SK-N-MC (cell line): ENCODE measurements at regions not wholly inside any gene's neighbourhood (a gene's known extent, or its start where the extent isn't known, plus 50 kb on each side); places are given as distances from the start of the nearest gene placed in this dataset.

Experiments used
- EZH2 ChIP-seq: fragments of 200-600 bp; sonication (generic); IDR thresholded peaks from one replicate; pipeline ENCODE4 v1.6.1; 2017; ENCODE audit warnings: antibody characterized with exemption
- POLR2AphosphoS5 ChIP-seq: IDR thresholded peaks from 2 replicates; pipeline ENCODE4 v1.6.1; 2012; ENCODE audit warnings: mild to moderate bottlenecking, low read depth, low read length, borderline replicate concordance

DNA sequence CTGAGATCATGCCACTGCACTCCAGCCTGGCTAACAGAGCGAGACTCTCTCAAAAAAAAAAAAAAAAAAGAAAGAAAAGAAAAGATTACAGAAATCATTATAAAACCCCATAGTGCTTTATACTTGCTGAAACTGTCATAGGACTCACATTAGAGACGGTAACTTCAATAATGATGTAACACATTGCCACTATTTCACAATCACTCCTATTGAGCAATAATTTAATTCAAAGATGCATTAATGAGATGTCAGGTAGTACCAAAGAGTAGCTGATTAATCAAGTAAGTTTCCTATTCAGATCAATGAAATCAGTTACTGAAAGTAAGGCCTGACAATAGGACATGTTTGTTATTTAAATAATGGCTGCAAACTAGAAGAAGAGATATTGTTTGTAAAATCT lies 751.5 kb upstream of the ALG10B start:
- TF ChIP-seq EZH2 (no peak), POLR2AphosphoS5 (no peak)
